ENCODE measurements at regions not wholly inside any gene's neighbourhood (a gene's known extent, or its start where the extent isn't known, plus 50 kb on each side); places are given as distances from the start of the nearest gene placed in this dataset.
A peak's percentile ranks its signal among the peaks of the same experiment; 100 is the strongest.

DNA sequence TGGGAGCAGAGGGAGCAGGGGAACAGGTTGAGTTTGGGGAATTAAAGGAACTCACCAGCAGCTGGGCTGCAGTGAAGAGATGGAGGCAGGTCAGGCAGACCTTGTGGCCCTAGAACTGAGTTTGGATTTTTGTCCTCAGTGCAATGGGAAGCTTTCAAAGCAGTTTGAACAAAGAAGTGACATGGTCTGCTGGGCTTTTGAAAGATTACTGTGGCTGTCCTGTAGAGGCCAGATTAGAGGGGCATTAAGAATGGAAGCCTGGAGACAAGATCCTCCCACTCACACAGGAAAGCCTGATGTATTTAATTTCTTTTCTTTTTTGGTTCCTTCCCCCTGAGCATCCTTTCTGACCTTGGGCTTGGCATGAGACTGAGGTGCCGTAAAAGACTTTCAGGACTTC is 118.1 kb upstream of the LHCGR start:
- TF ChIP-seq GATA2 (IDR thresholded peaks at IDR 0.05; ENCODE audit: low read depth, low read length), result no peak
- TF ChIP-seq GATA3 (IDR thresholded peaks at IDR 0.05; ENCODE audit: low read depth, low read length), result no peak

GRCh38 chr2:48870942-48871341 is 115.4 kb upstream of the LHCGR start:
- TF ChIP-seq GATA2 (IDR thresholded peaks at IDR 0.05; ENCODE audit: low read depth, low read length) (no peak), GATA3 (IDR thresholded peaks at IDR 0.05; ENCODE audit: low read depth, low read length) (no peak)

GRCh38 chr2:48870503-48870902 is 115.0 kb upstream of the LHCGR start:
- TF ChIP-seq GATA3 (IDR thresholded peaks at IDR 0.05; ENCODE audit: low read depth, low read length) (no peak), GATA2 (IDR thresholded peaks at IDR 0.05; ENCODE audit: low read depth, low read length) (no peak)

DNA sequence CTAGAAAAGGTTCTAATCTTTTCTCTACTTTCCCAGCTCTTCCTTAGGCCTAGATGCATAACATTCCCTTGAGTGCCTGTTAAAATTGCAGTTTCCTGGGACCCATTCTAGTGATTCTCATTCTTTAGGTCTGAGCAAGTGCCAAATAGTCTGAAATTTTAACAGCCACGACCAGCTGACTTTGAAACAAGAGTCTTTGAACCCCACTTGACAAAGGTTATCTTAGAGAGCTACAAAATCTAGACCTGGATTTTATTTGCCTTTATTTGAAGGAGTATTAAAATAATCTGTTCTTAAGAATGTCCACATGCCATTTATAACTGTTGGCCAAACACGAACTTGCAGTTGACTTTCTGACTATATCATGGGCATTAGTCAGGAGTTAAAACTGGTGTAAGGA is 110.2 kb upstream of the LHCGR start:
- TF ChIP-seq GATA2 (IDR thresholded peaks at IDR 0.05; ENCODE audit: low read depth, low read length), result no peak
- TF ChIP-seq GATA3 (IDR thresholded peaks at IDR 0.05; ENCODE audit: low read depth, low read length), result no peak

DNA sequence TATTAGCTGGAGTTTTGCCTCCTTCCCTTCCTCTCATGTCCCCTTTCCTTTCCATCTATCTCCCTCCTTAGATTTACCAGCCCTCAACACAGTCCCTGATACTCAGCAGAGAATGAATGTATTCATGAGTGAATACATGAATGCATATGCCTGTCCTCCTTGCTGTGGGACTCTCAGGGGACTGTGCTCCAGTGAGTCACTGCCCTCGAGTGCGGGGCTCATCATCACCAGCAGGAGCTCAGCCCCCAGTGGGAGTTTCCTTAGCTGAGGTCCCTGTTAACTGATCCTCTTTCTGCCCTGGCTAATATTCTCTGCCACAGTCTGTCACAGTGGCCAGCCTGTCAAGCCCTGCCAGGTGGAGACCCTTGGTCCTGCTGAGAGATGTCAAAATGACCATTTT is 104.9 kb upstream of the LHCGR start:
- TF ChIP-seq GATA2 (IDR thresholded peaks at IDR 0.05; ENCODE audit: low read depth, low read length), result no peak
- TF ChIP-seq GATA3 (IDR thresholded peaks at IDR 0.05; ENCODE audit: low read depth, low read length), result no peak

DNA sequence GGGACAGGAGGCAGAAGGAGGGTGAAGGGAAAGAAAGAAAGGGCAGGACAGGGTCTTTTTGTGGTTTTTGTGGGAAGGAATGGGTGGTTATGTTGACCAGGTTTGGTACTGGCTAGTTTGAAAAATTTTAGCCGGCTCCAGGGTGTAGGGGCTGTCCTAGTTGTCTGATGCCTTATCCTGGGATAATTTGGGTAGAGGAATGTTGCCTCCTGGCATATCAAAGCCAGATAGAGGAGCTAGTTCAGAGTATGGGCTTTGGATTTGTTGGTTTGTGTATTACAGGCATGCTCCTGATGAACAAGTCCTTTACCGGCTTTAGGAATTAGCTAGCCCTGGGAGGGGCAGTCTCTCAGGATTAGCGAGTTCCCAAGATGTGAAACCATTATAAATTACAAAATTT is 101.1 kb upstream of the LHCGR start:
- no peak for TF ChIP-seq GATA2 (IDR thresholded peaks at IDR 0.05; ENCODE audit: low read depth, low read length)
- no peak for TF ChIP-seq GATA3 (IDR thresholded peaks at IDR 0.05; ENCODE audit: low read depth, low read length)

DNA sequence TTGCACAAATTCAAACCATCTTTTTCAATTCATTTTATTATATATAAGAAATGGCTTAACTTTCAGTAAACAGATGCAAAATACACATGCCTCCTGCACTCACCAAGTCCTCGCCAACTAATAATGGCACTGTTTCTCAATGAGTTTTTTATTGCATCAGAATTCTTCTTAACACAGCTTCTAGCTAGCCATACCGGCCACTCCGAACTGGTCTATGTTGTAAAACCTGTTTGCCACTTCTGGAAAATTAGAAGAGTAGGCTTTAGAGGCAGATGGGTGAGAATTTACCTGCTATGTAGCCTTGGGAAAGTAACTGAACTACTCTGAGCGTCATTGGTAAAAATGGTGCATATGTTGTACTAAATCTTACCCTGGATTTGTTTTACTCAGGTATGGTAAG is 100.6 kb upstream of the LHCGR start:
- TF ChIP-seq GATA2 (IDR thresholded peaks at IDR 0.05; ENCODE audit: low read depth, low read length) (no peak), GATA3 (IDR thresholded peaks at IDR 0.05; ENCODE audit: low read depth, low read length) (no peak)

- TF ChIP-seq GATA3 (IDR thresholded peaks at IDR 0.05; ENCODE audit: low read depth, low read length), result no peak
- no peak for TF ChIP-seq GATA2 (IDR thresholded peaks at IDR 0.05; ENCODE audit: low read depth, low read length)
Observed at GRCh38 chr2:48855142-48855541, 99.6 kb upstream of the LHCGR start.

DNA sequence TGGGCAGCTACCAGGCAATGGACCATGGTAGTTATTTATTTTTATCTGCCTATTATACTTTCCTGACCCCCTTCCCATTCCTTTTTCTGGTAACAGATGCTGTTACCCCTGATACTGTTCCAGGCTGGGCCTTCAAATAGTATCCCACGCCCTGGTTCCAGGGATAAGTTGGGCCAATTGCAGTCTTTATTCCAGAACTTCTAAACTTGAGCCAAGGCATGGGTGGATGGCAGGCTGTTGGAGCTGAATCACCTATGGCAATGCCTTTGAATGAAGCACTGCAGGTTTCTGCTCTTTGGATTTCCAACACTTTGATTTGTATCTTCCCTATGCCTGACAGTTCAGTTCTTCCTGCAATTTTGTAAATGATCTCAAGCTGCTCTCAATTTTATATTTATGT is 99.2 kb upstream of the LHCGR start:
- TF ChIP-seq GATA3 (IDR thresholded peaks at IDR 0.05; ENCODE audit: low read depth, low read length) (no peak), GATA2 (IDR thresholded peaks at IDR 0.05; ENCODE audit: low read depth, low read length) (no peak)

DNA sequence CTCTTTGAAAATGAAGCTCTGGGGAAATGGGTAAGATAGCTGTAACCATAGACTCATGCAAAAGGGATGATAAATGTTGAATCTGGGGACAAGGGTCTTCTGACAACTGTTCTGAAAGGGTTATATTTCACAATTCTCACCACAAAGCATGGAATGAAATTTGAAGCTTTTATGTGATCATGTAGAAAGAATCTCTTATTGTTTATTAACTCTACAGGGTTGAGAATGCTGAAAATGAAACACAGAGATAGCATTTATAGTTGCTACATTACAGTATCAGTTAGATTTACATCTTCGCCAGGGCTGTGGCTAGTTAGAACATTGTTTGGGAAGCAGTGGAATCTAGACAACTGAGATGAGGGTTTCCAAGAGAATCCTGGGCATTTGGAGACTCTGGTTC is 97.4 kb upstream of the LHCGR start:
- TF ChIP-seq GATA3 (IDR thresholded peaks at IDR 0.05; ENCODE audit: low read depth, low read length) (no peak), GATA2 (IDR thresholded peaks at IDR 0.05; ENCODE audit: low read depth, low read length) (no peak)

DNA sequence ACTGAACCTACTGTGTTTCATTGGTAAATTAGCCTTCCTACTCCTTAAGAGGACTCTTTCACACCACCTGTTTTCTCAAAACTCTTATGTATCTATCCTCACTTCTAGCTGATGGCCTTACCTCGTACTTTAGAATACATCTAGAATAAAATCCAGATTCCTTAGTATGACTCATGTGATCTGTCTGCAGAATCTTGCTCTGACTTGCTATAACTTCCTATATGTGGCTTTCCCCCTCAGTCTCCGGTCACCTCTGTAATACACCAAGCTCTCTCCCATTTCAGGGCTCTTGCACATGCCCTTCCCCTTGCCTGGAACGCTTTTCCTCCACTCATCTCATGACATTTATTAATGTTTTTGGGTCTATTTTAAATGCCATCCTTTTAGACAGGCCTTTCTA is 95.6 kb upstream of the LHCGR start:
- TF ChIP-seq GATA2 (IDR thresholded peaks at IDR 0.05; ENCODE audit: low read depth, low read length) (no peak), GATA3 (IDR thresholded peaks at IDR 0.05; ENCODE audit: low read depth, low read length) (no peak)

DNA sequence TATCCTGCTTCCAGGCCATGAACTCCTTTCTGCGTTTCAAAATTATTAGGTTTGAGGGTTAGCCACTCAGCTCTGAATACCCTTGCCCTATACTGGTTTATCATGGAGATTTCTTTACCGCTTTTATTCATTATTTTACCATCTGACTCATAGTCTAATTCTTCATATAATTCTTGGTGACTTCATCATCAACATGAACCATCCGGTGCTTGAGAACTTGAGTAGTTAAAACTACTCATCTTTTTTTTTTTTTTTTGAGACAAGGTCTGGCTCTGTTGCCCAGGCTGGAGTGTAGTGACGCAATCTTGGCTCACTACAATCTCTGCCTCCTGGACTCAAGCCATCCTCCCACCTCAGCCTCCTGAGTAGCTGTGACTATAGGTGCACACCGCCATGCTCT is 94.2 kb upstream of the LHCGR start:
- TF ChIP-seq GATA2 (IDR thresholded peaks at IDR 0.05; ENCODE audit: low read depth, low read length) (no peak), GATA3 (IDR thresholded peaks at IDR 0.05; ENCODE audit: low read depth, low read length) (no peak)

DNA sequence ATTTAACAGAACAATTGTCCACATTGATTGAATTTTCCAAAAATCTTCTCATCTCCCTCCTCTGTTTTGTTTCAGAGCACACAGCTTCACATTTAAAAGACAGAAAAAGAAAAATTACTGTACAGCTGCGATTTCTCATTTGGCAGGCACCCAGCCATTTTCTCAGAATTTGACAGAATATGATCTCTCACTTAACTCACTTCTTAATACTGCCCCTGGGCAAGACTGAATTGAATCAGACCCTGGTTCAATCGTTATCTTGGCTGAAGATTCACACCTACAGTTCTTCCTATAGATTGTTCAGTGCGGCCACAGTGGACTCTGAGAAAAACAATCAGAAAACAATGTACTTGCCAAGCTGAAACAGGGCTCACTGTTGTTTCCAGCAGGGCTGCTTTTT is 90.2 kb upstream of the LHCGR start:
- TF ChIP-seq GATA3 (IDR thresholded peaks at IDR 0.05; ENCODE audit: low read depth, low read length), result no peak
- TF ChIP-seq GATA2 (IDR thresholded peaks at IDR 0.05; ENCODE audit: low read depth, low read length), result peak; percentile 61

GRCh38 chr2:48844417-48845155 is 89.1 kb upstream of the LHCGR start:
- TF ChIP-seq GATA3 (IDR thresholded peaks at IDR 0.05; ENCODE audit: low read depth, low read length) (no peak), GATA2 (IDR thresholded peaks at IDR 0.05; ENCODE audit: low read depth, low read length) (no peak)

- TF ChIP-seq GATA3 (IDR thresholded peaks at IDR 0.05; ENCODE audit: low read depth, low read length) (no peak), GATA2 (IDR thresholded peaks at IDR 0.05; ENCODE audit: low read depth, low read length) (no peak)
Observed at GRCh38 chr2:48841126-48841525, 85.6 kb upstream of the LHCGR start.

GRCh38 chr2:48838029-48838428 is 82.5 kb upstream of the LHCGR start:
- TF ChIP-seq GATA2 (IDR thresholded peaks at IDR 0.05; ENCODE audit: low read depth, low read length) (no peak), GATA3 (IDR thresholded peaks at IDR 0.05; ENCODE audit: low read depth, low read length) (no peak)
